Skeletal muscle tissue (tissue), 3 donors: ENCODE measurements at regions not wholly inside any gene's neighbourhood (a gene's known extent, or its start where the extent isn't known, plus 50 kb on each side); places are given as distances from the start of the nearest gene placed in this dataset.

Source experiments
- H3K27ac ChIP-seq: one replicate; pipeline ENCODE4 v1.7.0; 2013; ENCODE audit warnings: mild to moderate bottlenecking, low read depth, low read length, inconsistent platforms
- H3K27me3 ChIP-seq, 3 donors: one replicate each; pipeline ENCODE4 v1.7.0; 2013; ENCODE audit warnings: low read length in 3 of 3; ENCODE audit not compliant: control insufficient read depth in 3 of 3, insufficient read depth in 3 of 3
- H3K36me3 ChIP-seq, 3 donors: one replicate each; pipeline ENCODE4 v1.7.0; 2013; ENCODE audit warnings: low read length in 3 of 3; ENCODE audit not compliant: control insufficient read depth in 3 of 3, insufficient read depth in 3 of 3
- H3K4me1 ChIP-seq, 3 donors: one replicate each; pipeline ENCODE4 v1.7.0; 2013; ENCODE audit warnings: low read length in 3 of 3, mild to moderate bottlenecking in 3 of 3; ENCODE audit not compliant: control insufficient read depth in 3 of 3, insufficient read depth in 3 of 3
- H3K4me3 ChIP-seq, 3 donors: one replicate each; pipeline ENCODE4 v1.7.0; 2013; ENCODE audit warnings: low read length in 3 of 3
- H3K9ac ChIP-seq, 3 donors: one replicate each; pipeline ENCODE4 v1.7.0; 2013; ENCODE audit warnings: low read length in 3 of 3, mild to moderate bottlenecking in 3 of 3, moderate library complexity in 2 of 3, low read depth in 1 of 3
- H3K9me3 ChIP-seq, 3 donors: one replicate each; pipeline ENCODE4 v1.7.0; 2013; ENCODE audit warnings: low read length in 3 of 3; ENCODE audit not compliant: control insufficient read depth in 3 of 3
- donor health status: Osteomylitis.

DNA sequence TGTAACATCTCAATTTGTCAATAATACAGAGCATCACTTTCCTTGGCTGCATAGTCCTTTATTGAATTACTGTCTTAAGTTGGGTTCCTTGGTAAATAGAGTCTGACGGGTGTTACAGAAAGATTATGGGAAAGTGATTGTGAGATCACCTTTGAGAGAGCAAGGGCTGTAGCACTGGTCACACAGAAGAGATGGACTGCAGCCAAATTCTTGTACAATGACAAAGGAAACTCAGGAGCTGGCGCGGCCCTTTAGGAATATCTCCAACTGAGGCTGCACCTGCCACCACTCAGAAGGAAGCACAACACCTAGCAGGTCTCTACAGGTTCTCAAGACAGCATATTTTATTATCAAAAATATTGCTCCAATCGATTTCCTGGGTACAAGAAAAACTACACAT lies 350.0 kb upstream of the ISL1 start:
- no peaks in the 10 kb centered on the region for H3K4me1 ChIP-seq
- H3K27ac ChIP-seq = no peak overlapping the region
- H3K27me3 ChIP-seq = no peaks in the 10 kb centered on the region
- H3K4me3 ChIP-seq = no peak overlapping the region
- H3K9ac ChIP-seq = no peak overlapping the region
- no peaks in the 10 kb centered on the region for H3K9me3 ChIP-seq
- H3K36me3 ChIP-seq = no peaks in the 10 kb centered on the region

DNA sequence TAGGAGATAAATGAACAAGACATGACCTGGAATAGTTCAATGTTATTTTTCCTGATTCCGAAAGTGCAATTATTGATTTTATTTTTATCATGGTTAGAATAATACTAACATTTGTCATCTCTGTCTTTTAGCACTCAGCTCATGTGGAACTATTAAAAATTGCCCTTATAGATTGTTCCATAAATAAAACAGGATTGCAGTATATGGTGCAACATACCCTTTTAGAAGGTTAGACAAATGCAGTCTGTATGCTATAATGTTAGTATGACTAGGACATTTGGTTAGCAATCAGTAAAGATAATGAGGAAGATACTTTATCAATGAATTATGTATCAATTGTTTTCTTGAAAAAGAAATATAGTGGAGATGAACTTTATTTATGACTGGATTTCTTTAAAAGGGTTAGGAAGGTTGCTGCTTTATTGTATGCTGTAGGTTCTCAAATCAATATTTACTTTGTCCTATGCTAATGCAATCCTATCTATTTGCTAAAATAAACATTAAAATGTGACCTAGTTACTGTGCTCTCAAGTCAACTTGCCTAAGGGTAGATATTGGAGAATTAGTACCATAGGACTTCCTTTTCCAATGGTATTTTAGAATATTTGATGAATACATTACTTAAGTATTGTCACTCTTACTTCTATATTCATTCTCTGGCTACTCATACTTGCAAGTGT lies 348.9 kb upstream of the ISL1 start:
- H3K9me3 ChIP-seq = no peaks in the 10 kb centered on the region
- no peak overlapping the region for H3K9ac ChIP-seq
- H3K27ac ChIP-seq = no peak overlapping the region
- H3K4me1 ChIP-seq = no peaks in the 10 kb centered on the region
- H3K4me3 ChIP-seq = no peak overlapping the region
- H3K27me3 ChIP-seq = no peaks in the 10 kb centered on the region
- H3K36me3 ChIP-seq = no peaks in the 10 kb centered on the region

DNA sequence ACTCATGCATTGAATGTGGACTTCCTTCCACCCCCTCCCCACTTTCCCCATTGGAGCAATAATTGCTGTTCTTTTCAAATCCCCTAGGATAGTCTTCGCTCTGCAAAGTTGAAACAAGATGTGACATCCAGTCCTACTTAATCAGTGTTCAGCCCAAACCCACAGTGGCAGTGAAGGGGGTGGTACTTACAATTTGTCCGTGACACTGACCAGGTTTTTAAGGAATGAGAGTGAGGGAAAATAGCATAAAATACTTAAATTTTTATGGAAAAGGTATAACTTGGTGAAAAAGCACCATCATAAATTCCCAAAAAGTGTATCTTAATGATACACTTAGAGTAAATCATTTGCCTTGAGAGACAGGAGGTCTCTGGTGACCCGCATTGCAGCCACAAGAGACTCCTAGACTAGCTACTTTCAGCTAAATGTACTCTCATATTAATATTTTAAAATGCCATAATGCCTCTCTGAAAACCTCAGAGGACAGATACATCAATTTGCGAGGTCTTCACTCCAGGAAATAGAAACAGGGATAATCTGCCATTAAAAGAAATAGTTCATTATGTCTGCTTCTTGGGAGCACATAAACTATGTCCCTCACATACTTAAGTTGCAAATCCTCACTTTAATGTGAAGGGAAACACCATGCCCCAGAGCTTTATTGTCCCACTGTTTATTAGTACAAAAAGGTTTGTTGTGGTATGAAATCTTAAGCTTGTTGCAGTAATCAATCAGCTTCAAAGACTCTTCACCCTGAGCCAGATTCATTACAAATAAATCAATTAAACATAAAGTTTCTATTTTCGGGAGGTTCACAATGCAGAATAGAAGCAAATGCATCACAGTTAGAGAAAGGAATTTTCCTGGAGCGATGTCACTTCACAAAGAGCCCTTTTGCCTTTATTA lies 343.6 kb upstream of the ISL1 start:
- no peaks in the 10 kb centered on the region for H3K36me3 ChIP-seq
- H3K9ac ChIP-seq = no peak overlapping the region
- no peak overlapping the region for H3K27ac ChIP-seq
- no peaks in the 10 kb centered on the region for H3K9me3 ChIP-seq
- H3K4me3 ChIP-seq = no peak overlapping the region
- no peaks in the 10 kb centered on the region for H3K27me3 ChIP-seq
- no peaks in the 10 kb centered on the region for H3K4me1 ChIP-seq

DNA sequence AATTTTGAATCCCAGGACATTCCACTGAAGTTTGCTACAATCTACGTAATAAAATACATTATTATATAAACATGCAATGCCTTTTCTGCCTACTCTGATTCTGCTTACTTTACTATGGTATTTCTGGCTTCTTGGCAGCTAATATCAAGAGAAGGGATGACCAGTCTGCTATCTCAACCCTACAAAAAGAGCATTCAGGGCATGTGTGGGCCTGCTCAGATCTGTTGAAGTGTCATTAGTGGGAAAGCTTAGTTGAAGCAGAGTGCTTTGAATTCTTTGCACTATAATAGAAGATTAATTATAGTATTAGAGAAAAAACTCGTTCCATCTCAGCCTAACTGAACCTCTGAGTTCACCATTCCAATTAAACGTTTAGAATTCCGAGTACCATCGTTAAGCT lies 339.5 kb upstream of the ISL1 start:
- Histone ChIP-seq H3K27me3 (no peaks in the 10 kb centered on the region), H3K27ac (no peak overlapping the region), H3K4me1 (no peaks in the 10 kb centered on the region), H3K9me3 (no peaks in the 10 kb centered on the region), H3K9ac (no peak overlapping the region), H3K36me3 (no peaks in the 10 kb centered on the region), H3K4me3 (no peak overlapping the region)

DNA sequence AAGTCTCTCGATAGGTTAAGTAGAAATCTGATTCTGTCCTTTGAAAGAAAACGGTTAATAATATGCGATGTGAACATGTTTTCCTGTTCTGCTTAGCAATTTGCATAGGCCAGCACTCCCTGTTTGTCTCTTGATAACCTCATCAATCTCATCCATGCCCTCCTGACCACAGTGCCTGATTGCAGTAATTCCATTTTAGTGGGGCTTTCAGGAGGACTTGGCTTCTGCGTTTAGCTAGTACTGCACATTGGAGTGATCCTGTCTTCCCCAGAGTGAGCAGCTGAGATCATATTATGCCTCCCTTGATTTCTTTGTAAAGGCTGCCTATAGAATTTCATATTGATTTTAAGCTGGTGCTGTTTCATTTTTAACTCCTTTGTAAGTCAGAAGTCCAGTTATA lies 335.9 kb upstream of the ISL1 start:
- Histone ChIP-seq H3K36me3 (no peaks in the 10 kb centered on the region), H3K27ac (no peak overlapping the region), H3K27me3 (no peaks in the 10 kb centered on the region), H3K4me1 (no peaks in the 10 kb centered on the region), H3K4me3 (no peak overlapping the region), H3K9me3 (no peaks in the 10 kb centered on the region), H3K9ac (no peak overlapping the region)

DNA sequence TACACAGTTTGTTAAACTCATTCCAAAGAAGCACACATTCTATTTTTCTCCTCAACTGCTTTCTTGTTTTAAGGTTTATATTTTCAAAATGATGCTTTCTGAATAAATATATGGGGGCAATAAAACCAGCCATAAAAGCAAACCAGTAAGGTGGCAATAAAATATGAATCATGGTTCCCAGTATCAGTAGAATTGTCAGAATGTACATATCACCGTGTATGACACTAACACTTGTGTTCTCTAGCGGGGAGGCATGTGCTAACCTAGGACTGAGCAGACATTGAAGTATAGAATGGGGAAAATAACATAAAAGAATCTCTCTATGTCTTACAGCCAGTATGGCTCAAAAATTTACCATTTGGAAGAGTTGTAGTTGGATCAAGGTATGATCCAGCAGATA lies 329.9 kb upstream of the ISL1 start:
- Histone ChIP-seq H3K27ac (no peak overlapping the region), H3K9ac (no peak overlapping the region), H3K4me1 (no peaks in the 10 kb centered on the region), H3K27me3 (no peaks in the 10 kb centered on the region), H3K36me3 (no peaks in the 10 kb centered on the region), H3K4me3 (no peak overlapping the region), H3K9me3 (no peaks in the 10 kb centered on the region)

DNA sequence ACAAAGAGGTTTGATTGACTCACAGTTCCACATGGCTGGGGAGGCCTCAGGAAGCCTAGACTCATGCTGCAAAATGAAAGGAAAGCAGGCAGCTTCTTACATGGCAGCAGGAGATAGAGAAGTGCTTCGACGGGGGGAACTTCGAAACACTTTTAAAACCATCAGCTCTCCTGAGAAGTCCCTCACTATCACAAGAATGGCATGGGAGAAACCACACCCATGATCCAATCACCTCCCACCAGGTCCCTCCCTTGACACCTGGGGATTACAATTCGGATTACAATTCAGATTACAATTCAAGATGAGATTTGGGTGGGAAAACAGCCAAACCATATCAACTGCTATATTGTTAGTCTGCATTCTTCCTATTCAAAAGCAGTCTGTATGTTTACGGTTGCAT lies 322.3 kb upstream of the ISL1 start:
- H3K9me3 ChIP-seq = peaks cover 0 to 4% (median 0%) of the 10 kb centered on the region in 3 donors
- H3K9ac ChIP-seq = no peak overlapping the region

DNA sequence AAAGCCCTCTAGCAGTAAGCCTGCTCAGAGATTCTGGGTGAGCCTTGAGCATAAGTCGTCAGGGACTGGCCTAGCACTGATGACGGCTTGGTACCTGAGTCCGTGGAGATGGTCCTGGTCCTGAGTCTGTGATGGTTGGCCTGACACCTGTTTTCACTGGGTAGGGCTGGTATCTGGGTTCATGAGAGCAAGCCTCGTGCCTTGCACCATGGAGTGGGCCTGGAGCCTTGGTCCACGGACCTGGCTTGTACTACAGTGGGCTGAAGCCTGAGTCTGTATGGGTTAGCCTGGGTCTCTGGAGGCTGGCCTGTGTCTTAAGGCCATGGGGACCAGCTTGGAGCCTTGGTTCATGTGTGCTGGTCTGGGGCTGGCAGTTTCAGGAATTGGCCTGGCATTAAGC lies 310.3 kb upstream of the ISL1 start:
- Histone ChIP-seq H3K9ac (no peak overlapping the region), H3K9me3 (peaks cover 0 to 5% (median 5%) of the 10 kb centered on the region in 3 donors), H3K27me3 (no peaks in the 10 kb centered on the region), H3K4me1 (no peaks in the 10 kb centered on the region), H3K27ac (no peak overlapping the region), H3K4me3 (no peak overlapping the region), H3K36me3 (no peaks in the 10 kb centered on the region)

More for the DNA sequence above, 322.3 kb upstream of the ISL1 start:
- no peak overlapping the region for H3K27ac ChIP-seq
- H3K4me3 ChIP-seq = no peak overlapping the region
- H3K27me3 ChIP-seq = no peaks in the 10 kb centered on the region
- H3K4me1 ChIP-seq = no peaks in the 10 kb centered on the region
- no peaks in the 10 kb centered on the region for H3K36me3 ChIP-seq

DNA sequence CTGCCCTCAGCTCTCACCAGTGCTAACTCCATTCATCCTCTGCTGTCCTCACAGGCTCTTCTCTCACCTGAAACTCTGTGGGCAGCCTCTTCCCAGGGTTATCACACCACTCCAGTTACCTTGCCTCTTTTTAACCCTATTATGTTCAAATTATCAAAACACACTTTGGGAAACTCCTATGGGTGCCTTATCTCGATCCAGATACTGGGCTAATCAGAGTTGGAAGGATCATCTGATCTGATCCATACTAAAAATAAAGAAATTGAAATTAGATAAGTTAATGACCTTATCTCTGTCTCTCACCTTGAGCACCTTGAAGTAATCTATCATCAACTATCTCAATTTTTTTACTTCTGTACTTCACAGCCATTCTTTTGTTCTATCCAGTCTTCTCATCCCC lies 300.5 kb upstream of the ISL1 start:
- no peak overlapping the region for H3K4me3 ChIP-seq
- H3K9me3 ChIP-seq = no peaks in the 10 kb centered on the region
- H3K27ac ChIP-seq = no peak overlapping the region
- no peaks in the 10 kb centered on the region for H3K36me3 ChIP-seq
- no peaks in the 10 kb centered on the region for H3K27me3 ChIP-seq
- no peaks in the 10 kb centered on the region for H3K4me1 ChIP-seq
- H3K9ac ChIP-seq = no peak overlapping the region

DNA sequence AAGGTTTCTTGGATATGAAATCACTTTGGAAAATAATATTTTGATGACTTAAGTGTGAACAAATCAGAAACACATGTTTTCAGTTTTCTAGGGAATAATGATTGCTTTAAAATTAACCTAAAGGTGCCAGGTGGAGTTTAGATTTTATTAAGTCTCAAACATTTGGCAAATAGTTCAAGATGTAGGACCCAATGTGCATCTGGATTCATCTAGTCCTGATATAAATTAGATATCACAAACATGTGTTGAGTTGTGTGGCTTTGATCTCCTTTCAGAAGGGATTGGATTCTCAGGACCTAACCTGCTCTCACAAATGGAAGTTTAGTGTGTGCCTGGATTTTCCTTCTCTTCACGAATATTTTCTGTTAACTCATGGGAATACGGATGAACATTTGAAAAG lies 291.4 kb upstream of the ISL1 start:
- H3K4me1 ChIP-seq = no peaks in the 10 kb centered on the region
- no peak overlapping the region for H3K9ac ChIP-seq
- no peak overlapping the region for H3K27ac ChIP-seq
- no peaks in the 10 kb centered on the region for H3K9me3 ChIP-seq
- H3K27me3 ChIP-seq = no peaks in the 10 kb centered on the region
- no peak overlapping the region for H3K4me3 ChIP-seq
- H3K36me3 ChIP-seq = no peaks in the 10 kb centered on the region
